Activated T-helper 1 cell treated with anti-CD3 and anti-CD28 coated beads, Interleukin-12 subunit alpha, Interleukin-12 subunit beta, Interleukin-2, Interleukin-4 antibody, amounts not matched to agents 30 ng/mL and 10 ng/mL and 1 ng/mL, durations not matched to agents 14 hours and 24 hours and 36 hours (primary cell): ENCODE measurements at regions not wholly inside any gene's neighbourhood (a gene's known extent, or its start where the extent isn't known, plus 50 kb on each side); places are given as distances from the start of the nearest gene placed in this dataset.

Experiments
- DNase-seq: peaks from one replicate; pipeline ENCODE4 v3.0.0; 2021; ENCODE audit warnings: low spot score
- H3K27ac Mint-ChIP-seq: one replicate; pipeline ENCODE4 v1.8.0; 2021; ENCODE audit warnings: mild to moderate bottlenecking, mixed read lengths
- H3K27me3 Mint-ChIP-seq: one replicate; pipeline ENCODE4 v1.8.0; 2022; ENCODE audit warnings: mild to moderate bottlenecking, moderate library complexity, mixed read lengths; ENCODE audit not compliant: insufficient read depth
- H3K36me3 Mint-ChIP-seq: one replicate; pipeline ENCODE4 v1.8.0; 2021; ENCODE audit warnings: low read depth, mixed read lengths
- H3K4me1 Mint-ChIP-seq: one replicate; pipeline ENCODE4 v1.8.0; 2021; ENCODE audit warnings: low read depth, mixed read lengths
- H3K4me3 Mint-ChIP-seq: one replicate; pipeline ENCODE4 v1.8.0; 2021; ENCODE audit warnings: mild to moderate bottlenecking, moderate library complexity, mixed read lengths
- H3K9me3 Mint-ChIP-seq: one replicate; pipeline ENCODE4 v1.8.0; 2021; ENCODE audit warnings: mixed read lengths
- intact Hi-C: fragments of 100-400 bp; cut with micrococcal nuclease; formaldehyde crosslinking; loops from one replicate; pipeline ENCODE4 v1.15.1; 2024

GRCh38 chr14:84225268-84225667 lies 1304.7 kb upstream of the FLRT2 start:
- no peak for DNase-seq
- H3K4me3 Mint-ChIP-seq, result no peak overlapping the region
- no peaks in the 10 kb centered on the region for H3K36me3 Mint-ChIP-seq
- intact Hi-C loops, result no loop called here
- no peak overlapping the region for H3K27ac Mint-ChIP-seq
- no peaks in the 10 kb centered on the region for H3K27me3 Mint-ChIP-seq
- H3K4me1 Mint-ChIP-seq, result no peaks in the 10 kb centered on the region
- H3K9me3 Mint-ChIP-seq, result peaks cover 4% of the 10 kb centered on the region

GRCh38 chr14:84228702-84229101 lies 1301.2 kb upstream of the FLRT2 start:
- peaks cover 11% of the 10 kb centered on the region for H3K9me3 Mint-ChIP-seq
- intact Hi-C loops, result no loop called here
- H3K36me3 Mint-ChIP-seq, result no peaks in the 10 kb centered on the region
- H3K4me1 Mint-ChIP-seq, result no peaks in the 10 kb centered on the region
- H3K27me3 Mint-ChIP-seq, result no peaks in the 10 kb centered on the region
- no peak for DNase-seq
- no peak overlapping the region for H3K27ac Mint-ChIP-seq
- no peak overlapping the region for H3K4me3 Mint-ChIP-seq

GRCh38 chr14:84234281-84234680 lies 1295.7 kb upstream of the FLRT2 start:
- no peaks in the 10 kb centered on the region for H3K27me3 Mint-ChIP-seq
- no peak overlapping the region for H3K27ac Mint-ChIP-seq
- H3K4me3 Mint-ChIP-seq, result no peak overlapping the region
- intact Hi-C loops, result no loop called here
- no peaks in the 10 kb centered on the region for H3K36me3 Mint-ChIP-seq
- H3K4me1 Mint-ChIP-seq, result no peaks in the 10 kb centered on the region
- peaks cover 28% of the 10 kb centered on the region for H3K9me3 Mint-ChIP-seq
- DNase-seq, result no peak

GRCh38 chr14:84236290-84236689 lies 1293.7 kb upstream of the FLRT2 start:
- H3K27me3 Mint-ChIP-seq, result no peaks in the 10 kb centered on the region
- no peak for DNase-seq
- peaks cover 21% of the 10 kb centered on the region for H3K9me3 Mint-ChIP-seq
- H3K27ac Mint-ChIP-seq, result no peak overlapping the region
- H3K36me3 Mint-ChIP-seq, result no peaks in the 10 kb centered on the region
- intact Hi-C loops, result no loop called here
- H3K4me1 Mint-ChIP-seq, result no peaks in the 10 kb centered on the region
- no peak overlapping the region for H3K4me3 Mint-ChIP-seq

GRCh38 chr14:84237881-84238280 lies 1292.1 kb upstream of the FLRT2 start:
- H3K27ac Mint-ChIP-seq, result no peak overlapping the region
- H3K4me1 Mint-ChIP-seq, result no peaks in the 10 kb centered on the region
- H3K4me3 Mint-ChIP-seq, result no peak overlapping the region
- H3K27me3 Mint-ChIP-seq, result no peaks in the 10 kb centered on the region
- H3K9me3 Mint-ChIP-seq, result peaks cover 34% of the 10 kb centered on the region
- intact Hi-C loops, result no loop called here
- no peaks in the 10 kb centered on the region for H3K36me3 Mint-ChIP-seq
- no peak for DNase-seq

GRCh38 chr14:84247693-84248092 lies 1282.3 kb upstream of the FLRT2 start:
- H3K4me3 Mint-ChIP-seq, result no peak overlapping the region
- H3K9me3 Mint-ChIP-seq, result peaks cover 22% of the 10 kb centered on the region
- H3K27me3 Mint-ChIP-seq, result no peaks in the 10 kb centered on the region
- H3K36me3 Mint-ChIP-seq, result no peaks in the 10 kb centered on the region
- H3K4me1 Mint-ChIP-seq, result no peaks in the 10 kb centered on the region
- DNase-seq, result no peak
- H3K27ac Mint-ChIP-seq, result no peak overlapping the region
- intact Hi-C loops, result no loop called here

- Mint-ChIP-seq H3K4me1 (no peaks in the 10 kb centered on the region), H3K4me3 (no peak overlapping the region), H3K27me3 (no peaks in the 10 kb centered on the region), H3K36me3 (no peaks in the 10 kb centered on the region), H3K9me3 (peaks cover 18% of the 10 kb centered on the region), H3K27ac (no peak overlapping the region)
- DNase-seq, result no peak
- intact Hi-C loops, result no loop called here
Observed at GRCh38 chr14:84250893-84251292, 1279.1 kb upstream of the FLRT2 start.

- intact Hi-C loops, result no loop called here
- DNase-seq, result no peak
- Mint-ChIP-seq H3K36me3 (no peaks in the 10 kb centered on the region), H3K4me3 (no peak overlapping the region), H3K9me3 (peaks cover 19% of the 10 kb centered on the region), H3K4me1 (no peaks in the 10 kb centered on the region), H3K27me3 (no peaks in the 10 kb centered on the region), H3K27ac (no peak overlapping the region)
Observed at GRCh38 chr14:84251411-84252115, 1278.4 kb upstream of the FLRT2 start.

GRCh38 chr14:84252706-84253105 lies 1277.2 kb upstream of the FLRT2 start:
- no peak for DNase-seq
- intact Hi-C loops, result no loop called here
- H3K27me3 Mint-ChIP-seq, result no peaks in the 10 kb centered on the region
- H3K4me3 Mint-ChIP-seq, result no peak overlapping the region
- H3K4me1 Mint-ChIP-seq, result no peaks in the 10 kb centered on the region
- H3K36me3 Mint-ChIP-seq, result no peaks in the 10 kb centered on the region
- no peak overlapping the region for H3K27ac Mint-ChIP-seq
- peaks cover 25% of the 10 kb centered on the region for H3K9me3 Mint-ChIP-seq

GRCh38 chr14:84253326-84253725 lies 1276.6 kb upstream of the FLRT2 start:
- no peak for DNase-seq
- Mint-ChIP-seq H3K27me3 (no peaks in the 10 kb centered on the region), H3K36me3 (no peaks in the 10 kb centered on the region)

GRCh38 chr14:84254290-84254689 lies 1275.7 kb upstream of the FLRT2 start:
- Mint-ChIP-seq H3K36me3 (no peaks in the 10 kb centered on the region), H3K4me1 (no peaks in the 10 kb centered on the region), H3K4me3 (no peak overlapping the region), H3K9me3 (peaks cover 26% of the 10 kb centered on the region), H3K27ac (no peak overlapping the region), H3K27me3 (no peaks in the 10 kb centered on the region)
- intact Hi-C loops, result no loop called here
- DNase-seq, result no peak

More at GRCh38 chr14:84253326-84253725, 1276.6 kb upstream of the FLRT2 start:
- no peak overlapping the region for H3K27ac Mint-ChIP-seq
- peaks cover 21% of the 10 kb centered on the region for H3K9me3 Mint-ChIP-seq
- intact Hi-C loops, result no loop called here
- H3K4me3 Mint-ChIP-seq, result no peak overlapping the region
- H3K4me1 Mint-ChIP-seq, result no peaks in the 10 kb centered on the region

- no peak for DNase-seq
- Mint-ChIP-seq H3K27me3 (no peaks in the 10 kb centered on the region), H3K4me3 (no peak overlapping the region), H3K4me1 (no peaks in the 10 kb centered on the region), H3K9me3 (peaks cover 28% of the 10 kb centered on the region), H3K27ac (no peak overlapping the region), H3K36me3 (no peaks in the 10 kb centered on the region)
- intact Hi-C loops, result no loop called here
Observed at GRCh38 chr14:84262932-84263331, 1267.0 kb upstream of the FLRT2 start.

- Mint-ChIP-seq H3K9me3 (peaks cover 14% of the 10 kb centered on the region), H3K4me3 (no peak overlapping the region), H3K36me3 (no peaks in the 10 kb centered on the region), H3K27me3 (no peaks in the 10 kb centered on the region), H3K27ac (no peak overlapping the region), H3K4me1 (no peaks in the 10 kb centered on the region)
- intact Hi-C loops, result no loop called here
- no peak for DNase-seq
Observed at GRCh38 chr14:84272290-84272721, 1257.6 kb upstream of the FLRT2 start.

- H3K27ac Mint-ChIP-seq, result no peak overlapping the region
- H3K4me1 Mint-ChIP-seq, result no peaks in the 10 kb centered on the region
- no peaks in the 10 kb centered on the region for H3K36me3 Mint-ChIP-seq
- intact Hi-C loops, result no loop called here
- H3K27me3 Mint-ChIP-seq, result no peaks in the 10 kb centered on the region
- H3K4me3 Mint-ChIP-seq, result no peak overlapping the region
- DNase-seq, result no peak
- H3K9me3 Mint-ChIP-seq, result peaks cover 14% of the 10 kb centered on the region
Observed at GRCh38 chr14:84273181-84273580, 1256.8 kb upstream of the FLRT2 start.
